GM12891 (cell line): ENCODE measurements at regions not wholly inside any gene's neighbourhood (a gene's known extent, or its start where the extent isn't known, plus 50 kb on each side); places are given as distances from the start of the nearest gene placed in this dataset.
"Not testable (repeated sequence)": the region's sequence is repeated elsewhere in the genome, so short reads cannot be mapped to it uniquely, and the experiment has no call there.

ENCODE experiments used
- DNase-seq: peaks from one replicate; pipeline ENCODE4 v3.0.0; 2011; ENCODE audit warnings: low spot score; ENCODE audit not compliant: insufficient read length
- FAIRE-seq: peaks from 2 replicates; lab custom pipeline; 2011; peaks lifted over from hg19 to GRCh38; lab: Jason Lieb, UNC
- PAX5 ChIP-seq: IDR thresholded peaks from 2 replicates; pipeline ENCODE4 v1.6.1; 2011; ENCODE audit warnings: low read length, moderate library complexity, mild to moderate bottlenecking; ENCODE audit not compliant: insufficient read depth, severe bottlenecking
- POLR2A ChIP-seq: IDR thresholded peaks from 2 replicates; pipeline ENCODE4 v1.6.1; 2011; ENCODE audit warnings: low read depth, low read length, control low read depth
- POLR2AphosphoS5 ChIP-seq: IDR thresholded peaks from 2 replicates; pipeline ENCODE4 v1.6.1; 2011; ENCODE audit warnings: low read depth, low read length, control low read depth
- POU2F2 ChIP-seq: IDR thresholded peaks from 2 replicates; pipeline ENCODE4 v1.6.1; 2011; ENCODE audit warnings: low read depth, mild to moderate bottlenecking, control low read depth, low read length, moderate library complexity
- SPI1 ChIP-seq: IDR thresholded peaks from 2 replicates; pipeline ENCODE4 v1.6.1; 2011; ENCODE audit warnings: low read depth, low read length, control low read depth
- TAF1 ChIP-seq: IDR thresholded peaks from 2 replicates; pipeline ENCODE4 v1.6.1; 2011; ENCODE audit warnings: low read depth, low read length, control low read depth

- DNase-seq (no peak), FAIRE-seq (no peak)
- TF ChIP-seq SPI1 (no peak), POU2F2 (no peak), TAF1 (no peak), PAX5 (no peak)
These were observed 471.3 kb upstream of the NRSN1 start for GRCh38 chr6:23654745-23655144.

DNA sequence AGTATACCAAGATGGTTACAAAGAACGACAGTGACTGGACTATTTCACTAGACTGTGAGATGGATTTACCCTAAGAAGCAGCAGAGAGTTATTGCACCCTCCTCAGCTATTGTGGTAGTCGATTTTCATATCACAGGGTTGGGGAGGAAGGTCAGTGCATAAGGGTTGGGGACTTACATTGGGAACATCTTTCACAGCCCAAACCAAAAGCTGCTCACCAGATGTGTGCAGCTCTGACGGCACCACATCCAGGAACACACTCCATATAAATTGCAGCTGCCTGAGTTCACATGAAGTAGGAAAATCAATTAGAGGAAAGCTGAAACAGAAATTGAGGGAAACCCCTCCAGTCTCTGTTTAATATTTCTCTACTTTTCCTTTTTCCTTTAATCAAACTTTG lies 470.5 kb upstream of the NRSN1 start:
- FAIRE-seq (no peak), DNase-seq (no peak)
- no peak for TF ChIP-seq POU2F2
- no peak for TF ChIP-seq POLR2AphosphoS5
- TF ChIP-seq PAX5: no peak
- no peak for TF ChIP-seq TAF1
- no peak for TF ChIP-seq POLR2A
- TF ChIP-seq SPI1: no peak

DNA sequence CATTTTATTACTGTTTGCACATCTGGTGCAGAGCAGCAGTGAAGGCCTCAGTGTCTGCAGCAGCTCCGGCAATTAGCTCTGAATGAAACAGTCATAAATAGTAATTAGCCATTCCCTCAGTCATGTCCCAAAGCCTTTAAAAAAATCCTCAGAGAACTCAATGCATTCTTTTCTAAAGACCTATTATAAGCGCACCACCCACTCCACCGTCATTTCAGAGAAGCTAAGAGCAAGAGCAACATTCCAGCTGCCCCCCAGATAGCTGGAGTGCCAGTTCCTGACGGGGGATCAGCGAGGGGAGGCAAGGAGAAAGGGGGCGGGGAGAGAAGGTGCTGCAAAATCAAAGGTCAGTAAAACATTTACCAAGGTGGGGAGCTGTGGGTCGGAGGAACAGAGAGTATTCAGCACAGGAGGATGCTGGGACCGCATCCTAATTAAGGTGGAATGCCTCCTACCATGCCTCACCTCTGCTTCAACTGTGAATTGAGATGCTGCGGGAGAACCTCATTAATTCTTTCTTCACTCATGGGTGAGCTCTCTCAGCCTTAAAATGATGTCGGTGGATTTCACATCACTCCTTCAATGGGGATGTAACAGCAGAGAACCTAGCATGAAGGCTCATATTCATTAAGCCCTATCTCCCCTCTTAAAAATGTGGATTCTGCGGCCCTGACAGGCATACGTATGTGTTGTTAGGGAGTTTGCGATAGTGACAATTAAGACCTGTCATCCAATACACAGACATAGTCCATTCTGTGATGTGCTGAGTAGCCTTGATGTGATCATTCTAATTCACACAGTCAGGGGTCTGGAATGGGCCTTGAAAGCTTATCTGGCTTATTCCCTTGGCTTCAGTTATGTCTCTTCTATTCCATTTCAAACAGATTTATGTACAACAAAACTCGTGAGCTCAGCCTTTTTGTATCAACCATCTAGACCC lies 469.5 kb upstream of the NRSN1 start:
- FAIRE-seq: no peak
- TF ChIP-seq TAF1 (no peak), POLR2AphosphoS5 (no peak), POLR2A (no peak), SPI1 (no peak), POU2F2 (no peak), PAX5 (no peak)
- no peak for DNase-seq

DNA sequence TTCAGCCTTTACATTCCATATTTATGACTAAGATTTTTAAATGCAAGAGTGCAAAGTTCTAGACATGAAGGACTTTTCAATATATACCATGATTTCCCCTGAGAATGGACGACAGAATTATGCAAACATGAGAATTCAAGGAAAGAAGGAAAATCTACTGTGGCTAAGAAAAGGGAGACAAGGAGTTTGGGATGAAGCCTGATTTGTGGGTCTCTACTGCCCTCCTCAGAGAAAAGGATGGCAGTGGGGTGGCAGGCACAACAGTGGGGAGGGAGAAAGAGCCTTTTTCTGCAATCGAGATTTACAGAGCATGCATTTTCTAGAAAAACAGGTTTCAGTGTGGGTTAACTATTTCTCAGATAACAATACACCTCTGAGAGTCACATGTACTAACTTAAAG lies 466.9 kb upstream of the NRSN1 start:
- DNase-seq (no peak), FAIRE-seq (no peak)
- no peak for TF ChIP-seq SPI1
- TF ChIP-seq TAF1: no peak
- TF ChIP-seq POU2F2: no peak
- no peak for TF ChIP-seq PAX5
- no peak for TF ChIP-seq POLR2AphosphoS5
- TF ChIP-seq POLR2A: no peak

GRCh38 chr6:23661549-23661948 lies 464.5 kb upstream of the NRSN1 start:
- DNase-seq: no peak
- TF ChIP-seq SPI1 (no peak), TAF1 (no peak), POLR2A (no peak), PAX5 (no peak), POU2F2 (no peak), POLR2AphosphoS5 (no peak)
- FAIRE-seq: no peak

GRCh38 chr6:23663096-23663495 lies 462.9 kb upstream of the NRSN1 start:
- TF ChIP-seq SPI1: no peak
- TF ChIP-seq POU2F2: no peak
- no peak for TF ChIP-seq POLR2AphosphoS5
- no peak for TF ChIP-seq PAX5
- TF ChIP-seq POLR2A: no peak
- TF ChIP-seq TAF1: no peak
- no peak for DNase-seq
- no peak for FAIRE-seq

DNA sequence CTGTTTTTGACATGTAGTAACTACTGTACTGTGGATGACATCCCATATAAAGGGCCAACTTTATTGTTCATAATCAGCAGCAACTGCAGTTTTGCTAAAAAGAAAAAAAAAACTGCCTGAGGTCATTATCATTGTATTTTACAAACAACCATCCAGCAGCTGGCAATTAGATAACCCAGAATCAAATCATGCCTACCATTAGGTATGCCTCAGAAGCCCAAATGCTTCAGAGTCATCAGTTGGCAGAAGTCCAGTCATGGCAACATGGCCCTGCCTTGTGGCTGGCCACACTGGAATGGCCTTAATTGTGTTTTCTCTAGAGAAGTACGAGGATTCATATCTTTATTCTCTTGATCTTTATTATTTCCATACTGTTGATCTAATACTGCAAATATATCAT lies 462.4 kb upstream of the NRSN1 start:
- DNase-seq: no peak
- no peak for FAIRE-seq
- TF ChIP-seq POLR2AphosphoS5 (no peak), SPI1 (no peak), TAF1 (no peak), POU2F2 (no peak), PAX5 (no peak), POLR2A (no peak)

GRCh38 chr6:23665911-23666310 lies 460.1 kb upstream of the NRSN1 start:
- DNase-seq, FAIRE-seq: not testable (repeated sequence)

- DNase-seq (no peak), FAIRE-seq (no peak)
- TF ChIP-seq TAF1 (no peak), POLR2A (no peak), SPI1 (no peak), PAX5 (no peak), POLR2AphosphoS5 (no peak), POU2F2 (no peak)
These were observed 453.3 kb upstream of the NRSN1 start for GRCh38 chr6:23672737-23673136.

GRCh38 chr6:23678626-23679025 lies 447.4 kb upstream of the NRSN1 start:
- TF ChIP-seq PAX5 (no peak), POU2F2 (no peak), POLR2AphosphoS5 (no peak), POLR2A (no peak), TAF1 (no peak), SPI1 (no peak)
- DNase-seq (no peak), FAIRE-seq (no peak)
